ENCODE measurements at regions not wholly inside any gene's neighbourhood (a gene's known extent, or its start where the extent isn't known, plus 50 kb on each side); places are given as distances from the start of the nearest gene placed in this dataset.

- TF ChIP-seq CTCF (IDR thresholded peaks at IDR 0.05), result no peak
- TF ChIP-seq POLR2A (IDR thresholded peaks at IDR 0.05), result no peak
- Histone ChIP-seq H3K27me3 (no peaks in the 10 kb centered on the region), H3K4me3 (no peak overlapping the region), H3K9me3 (no peaks in the 10 kb centered on the region), H3K36me3 (no peaks in the 10 kb centered on the region), H3K27ac (no peak overlapping the region), H3K4me1 (no peaks in the 10 kb centered on the region)
- DNase-seq (no peak), ATAC-seq (no peak)
- 61% methylated on average over 1 of the region's 1 CpG for WGBS (ENCODE audit: insufficient coverage, low coverage, low lambda C conversion rate, missing lambda C conversion rate)
- intact Hi-C loops (cut with DNase I), result no loop called here
These were observed 1169.2 kb downstream of the OTOL1 start for GRCh38 chr3:162665684-162666391.

- Histone ChIP-seq H3K9me3 (no peaks in the 10 kb centered on the region), H3K36me3 (no peaks in the 10 kb centered on the region), H3K27ac (no peak overlapping the region), H3K4me1 (no peaks in the 10 kb centered on the region), H3K4me3 (no peak overlapping the region), H3K27me3 (no peaks in the 10 kb centered on the region)
- DNase-seq (no peak), ATAC-seq (no peak)
- intact Hi-C loops (cut with DNase I), result no loop called here
- WGBS (ENCODE audit: insufficient coverage, low coverage, low lambda C conversion rate, missing lambda C conversion rate), result 77% methylated on average over 10 of the region's 10 CpGs
- TF ChIP-seq CTCF (IDR thresholded peaks at IDR 0.05) (no peak), POLR2A (IDR thresholded peaks at IDR 0.05) (no peak)
These were observed 1170.2 kb downstream of the OTOL1 start for GRCh38 chr3:162666835-162667234.

- ATAC-seq (no peak), DNase-seq (no peak)
- intact Hi-C loops (cut with DNase I), result no loop called here
- Histone ChIP-seq H3K36me3 (no peaks in the 10 kb centered on the region), H3K4me1 (no peaks in the 10 kb centered on the region), H3K27ac (no peak overlapping the region), H3K4me3 (no peak overlapping the region), H3K27me3 (no peaks in the 10 kb centered on the region), H3K9me3 (no peaks in the 10 kb centered on the region)
- TF ChIP-seq POLR2A (IDR thresholded peaks at IDR 0.05), result no peak
- TF ChIP-seq CTCF (IDR thresholded peaks at IDR 0.05), result no peak
These were observed 1173.6 kb downstream of the OTOL1 start for GRCh38 chr3:162670181-162670580.

- H3K4me3 ChIP-seq, result no peak overlapping the region
- TF ChIP-seq CTCF (IDR thresholded peaks at IDR 0.05) (no peak), POLR2A (IDR thresholded peaks at IDR 0.05) (no peak)
- H3K36me3 ChIP-seq, result no peaks in the 10 kb centered on the region
- intact Hi-C loops (cut with DNase I), result no loop called here
- H3K27ac ChIP-seq, result no peak overlapping the region
- no peaks in the 10 kb centered on the region for H3K4me1 ChIP-seq
- H3K9me3 ChIP-seq, result no peaks in the 10 kb centered on the region
- WGBS (ENCODE audit: insufficient coverage, low coverage, low lambda C conversion rate, missing lambda C conversion rate), result 46% methylated on average over 1 of the region's 1 CpG
- DNase-seq (no peak), ATAC-seq (no peak)
- no peaks in the 10 kb centered on the region for H3K27me3 ChIP-seq
These were observed 1180.9 kb downstream of the OTOL1 start for GRCh38 chr3:162677475-162677874.

- intact Hi-C loops (cut with DNase I), result no loop called here
- Histone ChIP-seq H3K9me3 (no peaks in the 10 kb centered on the region), H3K36me3 (no peaks in the 10 kb centered on the region), H3K4me1 (no peaks in the 10 kb centered on the region), H3K4me3 (no peak overlapping the region), H3K27me3 (no peaks in the 10 kb centered on the region), H3K27ac (no peak overlapping the region)
- TF ChIP-seq CTCF (IDR thresholded peaks at IDR 0.05), result no peak
- no peak for TF ChIP-seq POLR2A (IDR thresholded peaks at IDR 0.05)
- 64% methylated on average over 2 of the region's 2 CpGs for WGBS (ENCODE audit: insufficient coverage, low coverage, low lambda C conversion rate, missing lambda C conversion rate)
- DNase-seq, result no peak
- no peak for ATAC-seq
These were observed 1182.3 kb downstream of the OTOL1 start for GRCh38 chr3:162678941-162679340.
